IPS-NIHi7 (cell line): ENCODE measurements at regions not wholly inside any gene's neighbourhood (a gene's known extent, or its start where the extent isn't known, plus 50 kb on each side); places are given as distances from the start of the nearest gene placed in this dataset.
"Not testable (repeated sequence)": the region's sequence is repeated elsewhere in the genome, so short reads cannot be mapped to it uniquely, and the experiment has no call there.

Source experiments
- DNase-seq: peaks from one replicate; pipeline ENCODE4 v3.0.0; 2012; ENCODE audit warnings: mixed read lengths; ENCODE audit errors: extremely low spot score

- DNase-seq: no peak
These were observed 90.4 kb upstream of the CHD1 start for GRCh38 chr5:99019254-99019653.

GRCh38 chr5:99010294-99010693 lies 81.5 kb upstream of the CHD1 start:
- DNase-seq: no peak

GRCh38 chr5:99008009-99008408 lies 79.2 kb upstream of the CHD1 start:
- not testable (repeated sequence) for DNase-seq

GRCh38 chr5:99005506-99005905 lies 76.7 kb upstream of the CHD1 start:
- no peak for DNase-seq

- no peak for DNase-seq
These were observed 76.2 kb upstream of the CHD1 start for GRCh38 chr5:99004960-99005359.

- DNase-seq: no peak
These were observed 72.1 kb upstream of the CHD1 start for GRCh38 chr5:99000876-99001275.

GRCh38 chr5:99000221-99000620 lies 71.4 kb upstream of the CHD1 start:
- no peak for DNase-seq

- no peak for DNase-seq
These were observed 70.8 kb upstream of the CHD1 start for GRCh38 chr5:98999631-99000030.

- DNase-seq: no peak
These were observed 68.2 kb upstream of the CHD1 start for GRCh38 chr5:98997000-98997399.

GRCh38 chr5:98994611-98995010 lies 65.8 kb upstream of the CHD1 start:
- no peak for DNase-seq

GRCh38 chr5:98993512-98993911 lies 64.7 kb upstream of the CHD1 start:
- DNase-seq: no peak

- no peak for DNase-seq
These were observed 63.7 kb upstream of the CHD1 start for GRCh38 chr5:98992552-98992951.

- DNase-seq: no peak
These were observed 60.9 kb upstream of the CHD1 start for GRCh38 chr5:98989727-98990126.

GRCh38 chr5:98986587-98986986 lies 57.8 kb upstream of the CHD1 start:
- DNase-seq: no peak

- no peak for DNase-seq
These were observed 54.1 kb upstream of the CHD1 start for GRCh38 chr5:98982880-98983279.
